ENCODE measurements at regions not wholly inside any gene's neighbourhood (a gene's known extent, or its start where the extent isn't known, plus 50 kb on each side); places are given as distances from the start of the nearest gene placed in this dataset.

- Histone ChIP-seq H3K27me3 (no peaks in the 10 kb centered on the region), H3K9me3 (peaks cover 13% of the 10 kb centered on the region), H3K4me3 (no peak overlapping the region), H3K36me3 (no peaks in the 10 kb centered on the region)
- DNase-seq, result no peak
Measured at GRCh38 chr5:92505145-92505544, 1075.9 kb downstream of the NR2F1-AS1 start.

GRCh38 chr5:92504346-92504745 lies 1076.7 kb downstream of the NR2F1-AS1 start:
- Histone ChIP-seq H3K4me3 (no peak overlapping the region), H3K36me3 (no peaks in the 10 kb centered on the region), H3K9me3 (peaks cover 11% of the 10 kb centered on the region), H3K27me3 (no peaks in the 10 kb centered on the region)
- DNase-seq, result no peak

- Histone ChIP-seq H3K27me3 (no peaks in the 10 kb centered on the region), H3K36me3 (no peaks in the 10 kb centered on the region), H3K4me3 (no peak overlapping the region), H3K9me3 (0 out of 2 replicates have a peak, but pooled peaks cover 2% of the 10 kb centered on the region)
- no peak for DNase-seq
Measured at GRCh38 chr5:92500752-92501151, 1080.3 kb downstream of the NR2F1-AS1 start.

- no peaks in the 10 kb centered on the region for H3K27me3 ChIP-seq
- no peaks in the 10 kb centered on the region for H3K36me3 ChIP-seq
- no peak overlapping the region for H3K4me3 ChIP-seq
- DNase-seq, result no peak
- H3K9me3 ChIP-seq, result no peaks in the 10 kb centered on the region
Measured at GRCh38 chr5:92496545-92496944, 1084.5 kb downstream of the NR2F1-AS1 start.

- H3K27me3 ChIP-seq, result no peaks in the 10 kb centered on the region
- no peak overlapping the region for H3K4me3 ChIP-seq
- no peak for DNase-seq
- no peaks in the 10 kb centered on the region for H3K9me3 ChIP-seq
- no peaks in the 10 kb centered on the region for H3K36me3 ChIP-seq
Measured at GRCh38 chr5:92494508-92494907, 1086.5 kb downstream of the NR2F1-AS1 start.

- Histone ChIP-seq H3K9me3 (no peaks in the 10 kb centered on the region), H3K4me3 (no peak overlapping the region), H3K27me3 (no peaks in the 10 kb centered on the region), H3K36me3 (no peaks in the 10 kb centered on the region)
- no peak for DNase-seq
Measured at GRCh38 chr5:92492908-92493307, 1088.1 kb downstream of the NR2F1-AS1 start.

- Histone ChIP-seq H3K9me3 (no peaks in the 10 kb centered on the region), H3K4me3 (no peak overlapping the region), H3K36me3 (no peaks in the 10 kb centered on the region), H3K27me3 (no peaks in the 10 kb centered on the region)
- no peak for DNase-seq
Measured at GRCh38 chr5:92484484-92484883, 1096.5 kb downstream of the NR2F1-AS1 start.

- Histone ChIP-seq H3K4me3 (no peak overlapping the region), H3K27me3 (no peaks in the 10 kb centered on the region), H3K9me3 (peaks cover 12% of the 10 kb centered on the region), H3K36me3 (no peaks in the 10 kb centered on the region)
- no peak for DNase-seq
Measured at GRCh38 chr5:92472981-92473566, 1090.0 kb upstream of the ARRDC3 start.

GRCh38 chr5:92471861-92472260 lies 1088.7 kb upstream of the ARRDC3 start:
- Histone ChIP-seq H3K27me3 (no peaks in the 10 kb centered on the region), H3K9me3 (peaks cover 12% of the 10 kb centered on the region), H3K36me3 (no peaks in the 10 kb centered on the region), H3K4me3 (no peak overlapping the region)
- no peak for DNase-seq

GRCh38 chr5:92470770-92471169 lies 1087.7 kb upstream of the ARRDC3 start:
- no peaks in the 10 kb centered on the region for H3K36me3 ChIP-seq
- no peak overlapping the region for H3K4me3 ChIP-seq
- H3K9me3 ChIP-seq, result peaks cover 12% of the 10 kb centered on the region
- no peak for DNase-seq
- H3K27me3 ChIP-seq, result no peaks in the 10 kb centered on the region

GRCh38 chr5:92468295-92468694 lies 1085.2 kb upstream of the ARRDC3 start:
- DNase-seq, result no peak
- Histone ChIP-seq H3K27me3 (no peaks in the 10 kb centered on the region), H3K4me3 (no peak overlapping the region), H3K9me3 (peaks cover 8% of the 10 kb centered on the region), H3K36me3 (no peaks in the 10 kb centered on the region)

- H3K4me3 ChIP-seq, result no peak overlapping the region
- H3K36me3 ChIP-seq, result no peaks in the 10 kb centered on the region
- peaks cover 2% of the 10 kb centered on the region for H3K9me3 ChIP-seq
- no peak for DNase-seq
- H3K27me3 ChIP-seq, result no peaks in the 10 kb centered on the region
Measured at GRCh38 chr5:92467695-92468094, 1084.6 kb upstream of the ARRDC3 start.

GRCh38 chr5:92460505-92460904 lies 1077.4 kb upstream of the ARRDC3 start:
- Histone ChIP-seq H3K9me3 (no peaks in the 10 kb centered on the region), H3K27me3 (no peaks in the 10 kb centered on the region), H3K36me3 (no peaks in the 10 kb centered on the region), H3K4me3 (no peak overlapping the region)
- DNase-seq, result no peak

GRCh38 chr5:92459654-92460053 lies 1076.5 kb upstream of the ARRDC3 start:
- Histone ChIP-seq H3K36me3 (no peaks in the 10 kb centered on the region), H3K9me3 (no peaks in the 10 kb centered on the region), H3K4me3 (no peak overlapping the region), H3K27me3 (no peaks in the 10 kb centered on the region)
- DNase-seq, result no peak

GRCh38 chr5:92455011-92455410 lies 1071.9 kb upstream of the ARRDC3 start:
- H3K36me3 ChIP-seq, result no peaks in the 10 kb centered on the region
- H3K27me3 ChIP-seq, result no peaks in the 10 kb centered on the region
- no peak for DNase-seq
- no peaks in the 10 kb centered on the region for H3K9me3 ChIP-seq
- H3K4me3 ChIP-seq, result no peak overlapping the region

- Histone ChIP-seq H3K27me3 (no peaks in the 10 kb centered on the region), H3K36me3 (no peaks in the 10 kb centered on the region), H3K4me3 (no peak overlapping the region), H3K9me3 (0 out of 2 replicates have a peak, but pooled peaks cover 3% of the 10 kb centered on the region)
- no peak for DNase-seq
Measured at GRCh38 chr5:92444888-92445287, 1061.8 kb upstream of the ARRDC3 start.

- no peak for DNase-seq
- Histone ChIP-seq H3K27me3 (no peaks in the 10 kb centered on the region), H3K4me3 (no peak overlapping the region), H3K9me3 (peaks cover 10% of the 10 kb centered on the region), H3K36me3 (no peaks in the 10 kb centered on the region)
Measured at GRCh38 chr5:92435781-92436180, 1052.7 kb upstream of the ARRDC3 start.

- no peak for DNase-seq
- H3K9me3 ChIP-seq, result peaks cover 4% of the 10 kb centered on the region; the same call in 1 of the 2 replicates
- H3K36me3 ChIP-seq, result no peaks in the 10 kb centered on the region
- H3K4me3 ChIP-seq, result no peak overlapping the region
- no peaks in the 10 kb centered on the region for H3K27me3 ChIP-seq
Measured at GRCh38 chr5:92429646-92430045, 1046.5 kb upstream of the ARRDC3 start.

- Histone ChIP-seq H3K36me3 (no peaks in the 10 kb centered on the region), H3K27me3 (no peaks in the 10 kb centered on the region), H3K4me3 (no peak overlapping the region), H3K9me3 (peaks cover 4% of the 10 kb centered on the region)
- DNase-seq, result no peak
Measured at GRCh38 chr5:92428415-92428814, 1045.3 kb upstream of the ARRDC3 start.
